PFSK-1 (cell line): ENCODE measurements at regions not wholly inside any gene's neighbourhood (a gene's known extent, or its start where the extent isn't known, plus 50 kb on each side); places are given as distances from the start of the nearest gene placed in this dataset.

Experiments used
- FOXP2 ChIP-seq: optimal IDR thresholded peaks from 2 replicates; pipeline ENCODE3; 2011; ENCODE audit warnings: borderline replicate concordance, control low read depth, inconsistent platforms; ENCODE audit not compliant: insufficient read depth; ENCODE audit errors: extremely low read length, extremely low read depth
- POLR2AphosphoS5 ChIP-seq: IDR thresholded peaks from 2 replicates; pipeline ENCODE4 v1.6.1; 2012; ENCODE audit warnings: low read depth, mild to moderate bottlenecking, control low read depth, low read length, moderate library complexity
- SIN3A ChIP-seq: IDR thresholded peaks from 2 replicates; pipeline ENCODE4 v1.6.1; 2012; ENCODE audit warnings: mild to moderate bottlenecking, low read length, moderate library complexity, borderline replicate concordance; ENCODE audit not compliant: insufficient read depth
- TAF1 ChIP-seq: IDR thresholded peaks from 2 replicates; pipeline ENCODE4 v1.6.1; 2012; ENCODE audit warnings: low read length, control low read depth, borderline replicate concordance; ENCODE audit not compliant: insufficient read depth
- TF ChIP-seq, protein P1 (sequence below), 2 experiments: IDR thresholded peaks; 2 replicates each; pipeline versions ENCODE4 v1.6.1 to v1.8.0; 2011 to 2012; ENCODE audit warnings: low read depth in 2 of 2, low read length in 2 of 2, control low read depth in 1 of 2, inconsistent platforms in 1 of 2, mild to moderate bottlenecking in 1 of 2, moderate library complexity in 1 of 2; ENCODE audit not compliant: insufficient read depth in 1 of 2

GRCh38 chr6:105619971-105620741 is 217.3 kb upstream of the PREP start:
- TF ChIP-seq TAF1 (no peak), SIN3A (no peak), FOXP2 (no peak), POLR2AphosphoS5 (no peak)
- TF ChIP-seq, protein P1, sequence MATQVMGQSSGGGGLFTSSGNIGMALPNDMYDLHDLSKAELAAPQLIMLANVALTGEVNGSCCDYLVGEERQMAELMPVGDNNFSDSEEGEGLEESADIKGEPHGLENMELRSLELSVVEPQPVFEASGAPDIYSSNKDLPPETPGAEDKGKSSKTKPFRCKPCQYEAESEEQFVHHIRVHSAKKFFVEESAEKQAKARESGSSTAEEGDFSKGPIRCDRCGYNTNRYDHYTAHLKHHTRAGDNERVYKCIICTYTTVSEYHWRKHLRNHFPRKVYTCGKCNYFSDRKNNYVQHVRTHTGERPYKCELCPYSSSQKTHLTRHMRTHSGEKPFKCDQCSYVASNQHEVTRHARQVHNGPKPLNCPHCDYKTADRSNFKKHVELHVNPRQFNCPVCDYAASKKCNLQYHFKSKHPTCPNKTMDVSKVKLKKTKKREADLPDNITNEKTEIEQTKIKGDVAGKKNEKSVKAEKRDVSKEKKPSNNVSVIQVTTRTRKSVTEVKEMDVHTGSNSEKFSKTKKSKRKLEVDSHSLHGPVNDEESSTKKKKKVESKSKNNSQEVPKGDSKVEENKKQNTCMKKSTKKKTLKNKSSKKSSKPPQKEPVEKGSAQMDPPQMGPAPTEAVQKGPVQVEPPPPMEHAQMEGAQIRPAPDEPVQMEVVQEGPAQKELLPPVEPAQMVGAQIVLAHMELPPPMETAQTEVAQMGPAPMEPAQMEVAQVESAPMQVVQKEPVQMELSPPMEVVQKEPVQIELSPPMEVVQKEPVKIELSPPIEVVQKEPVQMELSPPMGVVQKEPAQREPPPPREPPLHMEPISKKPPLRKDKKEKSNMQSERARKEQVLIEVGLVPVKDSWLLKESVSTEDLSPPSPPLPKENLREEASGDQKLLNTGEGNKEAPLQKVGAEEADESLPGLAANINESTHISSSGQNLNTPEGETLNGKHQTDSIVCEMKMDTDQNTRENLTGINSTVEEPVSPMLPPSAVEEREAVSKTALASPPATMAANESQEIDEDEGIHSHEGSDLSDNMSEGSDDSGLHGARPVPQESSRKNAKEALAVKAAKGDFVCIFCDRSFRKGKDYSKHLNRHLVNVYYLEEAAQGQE (IDR thresholded peaks at IDR 0.05; ENCODE audit: insufficient read depth in 1 of 2, low read depth in 2 of 2, low read length in 2 of 2) = no peak

DNA sequence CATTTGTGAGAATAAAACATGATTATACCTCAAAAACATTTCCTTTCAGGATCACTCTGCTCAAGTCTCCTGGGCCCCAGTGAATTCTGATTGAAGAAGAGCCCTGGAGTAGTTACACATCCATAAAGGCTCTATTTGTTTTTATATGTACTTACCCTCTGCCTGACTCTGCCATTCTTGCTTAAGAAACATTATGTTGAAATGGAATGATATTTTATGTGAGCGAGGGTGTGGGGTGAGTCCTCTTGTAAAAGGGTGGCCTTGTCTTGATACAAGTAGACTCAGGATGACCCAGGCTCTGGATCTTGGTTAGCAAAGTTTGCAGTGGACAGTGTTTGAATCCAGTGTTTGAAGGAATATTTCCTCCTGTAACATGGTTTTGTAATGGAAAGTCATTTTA is 215.4 kb upstream of the PREP start:
- TF ChIP-seq SIN3A (no peak), FOXP2 (no peak), POLR2AphosphoS5 (no peak), TAF1 (no peak)
- TF ChIP-seq, protein P1 (IDR thresholded peaks at IDR 0.05; ENCODE audit: insufficient read depth in 1 of 2, low read depth in 2 of 2, low read length in 2 of 2) = no peak

DNA sequence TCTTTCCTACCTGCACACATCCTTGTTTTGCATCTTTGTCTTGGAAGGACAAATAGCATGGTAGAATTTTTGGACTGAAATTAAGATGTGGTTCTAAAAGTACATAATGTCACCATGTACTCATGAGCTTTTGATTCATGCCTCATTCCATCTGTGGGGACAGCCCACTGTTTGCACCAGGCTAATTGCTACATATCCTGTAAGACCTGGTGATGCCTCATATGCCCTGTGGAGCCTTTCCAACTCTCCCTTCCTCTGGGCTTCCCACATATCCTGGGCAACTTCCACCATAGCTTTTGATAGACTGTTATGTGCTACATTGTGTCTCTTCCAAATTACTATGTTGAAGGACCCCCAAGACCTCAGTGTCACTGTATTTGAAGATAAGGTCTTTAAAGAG is 213.6 kb upstream of the PREP start:
- TF ChIP-seq SIN3A (no peak), FOXP2 (no peak)

DNA sequence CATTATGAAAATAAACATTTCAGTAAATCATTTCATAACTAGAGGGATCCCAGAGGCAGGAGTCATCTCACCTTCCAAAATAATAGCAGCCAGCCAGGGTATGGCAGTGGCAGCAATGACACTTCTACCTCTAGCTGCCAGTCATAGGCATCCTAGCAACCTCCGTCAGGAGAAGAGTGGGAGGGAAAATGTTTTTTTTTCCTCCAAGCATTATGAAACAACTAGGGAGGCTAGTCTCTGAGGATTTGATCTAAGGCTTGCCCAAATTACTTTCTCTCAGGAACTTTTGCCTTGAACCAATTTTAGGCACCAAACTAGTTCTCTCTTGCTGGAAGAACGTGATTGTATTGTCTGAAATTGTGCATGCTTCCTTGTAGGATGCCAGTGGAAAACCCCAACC is 208.7 kb upstream of the PREP start:
- TF ChIP-seq, protein P1 (IDR thresholded peaks at IDR 0.05; ENCODE audit: insufficient read depth in 1 of 2, low read depth in 2 of 2, low read length in 2 of 2) = no peak
- TF ChIP-seq FOXP2 = no peak
- no peak for TF ChIP-seq TAF1
- no peak for TF ChIP-seq SIN3A
- TF ChIP-seq POLR2AphosphoS5 = no peak

- TF ChIP-seq SIN3A = no peak
- 0 out of 2 replicates have a peak, but pooled peaks have one; percentile 27 for TF ChIP-seq TAF1
- TF ChIP-seq, protein P1 (IDR thresholded peaks at IDR 0.05; ENCODE audit: insufficient read depth in 1 of 2, low read depth in 2 of 2, low read length in 2 of 2) = peak in 1 of 2 experiments; percentile 21; a peak in 1 of 4 replicates
- no peak for TF ChIP-seq POLR2AphosphoS5
- TF ChIP-seq FOXP2 = no peak
Measured at GRCh38 chr6:105609375-105609991, 206.6 kb upstream of the PREP start.
